ENCODE measurements at regions not wholly inside any gene's neighbourhood (a gene's known extent, or its start where the extent isn't known, plus 50 kb on each side); places are given as distances from the start of the nearest gene placed in this dataset.

GRCh38 chr7:18103436-18104218, 76.0 kb upstream of the PRPS1L1 start:
- POLR2A ChIA-PET: no interaction called here
- H3K9me3 ChIP-seq (ENCODE audit: control extremely low read depth in 1 of 5, control insufficient read depth in 4 of 5, insufficient read depth in 2 of 5, low read depth in 1 of 5, low read length in 4 of 5): peaks cover 0 to 11% (median 1%) of the 10 kb centered on the region in 5 experiments
- H3K27me3 ChIP-seq (replicated peaks in 2 of 5; ENCODE audit: control insufficient read depth in 4 of 5, insufficient read depth in 5 of 5, low read length in 4 of 5): no peaks in the 10 kb centered on the region
- H3K36me3 ChIP-seq (ENCODE audit: control insufficient read depth in 4 of 4, insufficient read depth in 4 of 4, low read length in 3 of 4): no peaks in the 10 kb centered on the region
- H3K27ac ChIP-seq (ENCODE audit: insufficient read depth in 1 of 2, low read depth in 1 of 2, low read length in 2 of 2, poor library complexity in 1 of 2, severe bottlenecking in 2 of 2): no peak overlapping the region
- 98% methylated on average over 9 of the region's 15 CpGs for WGBS (ENCODE audit: insufficient coverage)
- no peaks in the 10 kb centered on the region for H3K4me1 ChIP-seq (ENCODE audit: control extremely low read depth in 1 of 4, control insufficient read depth in 4 of 4, insufficient read depth in 4 of 4, low read length in 3 of 4)
- CTCF ChIA-PET: no interaction called here
- DNase-seq: no peak
- no peak overlapping the region for H3K4me3 ChIP-seq (ENCODE audit: control insufficient read depth in 1 of 7, extremely low read depth in 1 of 7, insufficient read depth in 4 of 7, low read depth in 2 of 7, low read length in 6 of 7)

GRCh38 chr7:18109762-18110161, 82.1 kb upstream of the PRPS1L1 start:
- H3K27me3 ChIP-seq (replicated peaks in 2 of 5; ENCODE audit: control insufficient read depth in 4 of 5, insufficient read depth in 5 of 5, low read length in 4 of 5): no peaks in the 10 kb centered on the region
- WGBS (ENCODE audit: insufficient coverage): 100% methylated on average over 1 of the region's 1 CpG
- H3K4me1 ChIP-seq (ENCODE audit: control extremely low read depth in 1 of 4, control insufficient read depth in 4 of 4, insufficient read depth in 4 of 4, low read length in 3 of 4): no peaks in the 10 kb centered on the region
- ChIA-PET POLR2A (no interaction called here), CTCF (interaction anchor here (1.4 kb wide), 1 partner anchor 9 kb away, joined by 3 read pairs; no protein-coding TSS in a partner anchor)
- no peak overlapping the region for H3K27ac ChIP-seq (ENCODE audit: insufficient read depth in 1 of 2, low read depth in 1 of 2, low read length in 2 of 2, poor library complexity in 1 of 2, severe bottlenecking in 2 of 2)
- no peak for DNase-seq
- no peaks in the 10 kb centered on the region for H3K9me3 ChIP-seq (ENCODE audit: control extremely low read depth in 1 of 5, control insufficient read depth in 4 of 5, insufficient read depth in 2 of 5, low read depth in 1 of 5, low read length in 4 of 5)
- H3K4me3 ChIP-seq (ENCODE audit: control insufficient read depth in 1 of 7, extremely low read depth in 1 of 7, insufficient read depth in 4 of 7, low read depth in 2 of 7, low read length in 6 of 7): no peak overlapping the region
- H3K36me3 ChIP-seq (ENCODE audit: control insufficient read depth in 4 of 4, insufficient read depth in 4 of 4, low read length in 3 of 4): no peaks in the 10 kb centered on the region

- Histone ChIP-seq H3K4me3 (ENCODE audit: control insufficient read depth in 1 of 7, extremely low read depth in 1 of 7, insufficient read depth in 4 of 7, low read depth in 2 of 7, low read length in 6 of 7) (no peak overlapping the region), H3K9me3 (ENCODE audit: control extremely low read depth in 1 of 5, control insufficient read depth in 4 of 5, insufficient read depth in 2 of 5, low read depth in 1 of 5, low read length in 4 of 5) (no peaks in the 10 kb centered on the region), H3K27me3 (replicated peaks in 2 of 5; ENCODE audit: control insufficient read depth in 4 of 5, insufficient read depth in 5 of 5, low read length in 4 of 5) (no peaks in the 10 kb centered on the region), H3K36me3 (ENCODE audit: control insufficient read depth in 4 of 4, insufficient read depth in 4 of 4, low read length in 3 of 4) (no peaks in the 10 kb centered on the region), H3K4me1 (ENCODE audit: control extremely low read depth in 1 of 4, control insufficient read depth in 4 of 4, insufficient read depth in 4 of 4, low read length in 3 of 4) (no peaks in the 10 kb centered on the region), H3K27ac (ENCODE audit: insufficient read depth in 1 of 2, low read depth in 1 of 2, low read length in 2 of 2, poor library complexity in 1 of 2, severe bottlenecking in 2 of 2) (no peak overlapping the region)
- WGBS (ENCODE audit: insufficient coverage): no CpG with 5 or more reads among the region's 1 CpG
- DNase-seq: no peak
- ChIA-PET POLR2A (no interaction called here), CTCF (interaction anchor here (0.5 kb wide), 1 partner anchor 312 kb away, joined by 3 read pairs; no protein-coding TSS in a partner anchor)
Observed at GRCh38 chr7:18116661-18117060, 89.0 kb upstream of the PRPS1L1 start.

GRCh38 chr7:18117482-18117881, 89.8 kb upstream of the PRPS1L1 start:
- 100% methylated on average over 2 of the region's 3 CpGs for WGBS (ENCODE audit: insufficient coverage)
- Histone ChIP-seq H3K27me3 (replicated peaks in 2 of 5; ENCODE audit: control insufficient read depth in 4 of 5, insufficient read depth in 5 of 5, low read length in 4 of 5) (no peaks in the 10 kb centered on the region), H3K4me1 (ENCODE audit: control extremely low read depth in 1 of 4, control insufficient read depth in 4 of 4, insufficient read depth in 4 of 4, low read length in 3 of 4) (no peaks in the 10 kb centered on the region), H3K9me3 (ENCODE audit: control extremely low read depth in 1 of 5, control insufficient read depth in 4 of 5, insufficient read depth in 2 of 5, low read depth in 1 of 5, low read length in 4 of 5) (no peaks in the 10 kb centered on the region), H3K4me3 (ENCODE audit: control insufficient read depth in 1 of 7, extremely low read depth in 1 of 7, insufficient read depth in 4 of 7, low read depth in 2 of 7, low read length in 6 of 7) (no peak overlapping the region), H3K36me3 (ENCODE audit: control insufficient read depth in 4 of 4, insufficient read depth in 4 of 4, low read length in 3 of 4) (no peaks in the 10 kb centered on the region), H3K27ac (ENCODE audit: insufficient read depth in 1 of 2, low read depth in 1 of 2, low read length in 2 of 2, poor library complexity in 1 of 2, severe bottlenecking in 2 of 2) (no peak overlapping the region)
- DNase-seq: no peak
- CTCF ChIA-PET: no interaction called here
- POLR2A ChIA-PET: no interaction called here

GRCh38 chr7:18119985-18120384, 92.3 kb upstream of the PRPS1L1 start:
- no peak overlapping the region for H3K27ac ChIP-seq (ENCODE audit: insufficient read depth in 1 of 2, low read depth in 1 of 2, low read length in 2 of 2, poor library complexity in 1 of 2, severe bottlenecking in 2 of 2)
- no peaks in the 10 kb centered on the region for H3K4me1 ChIP-seq (ENCODE audit: control extremely low read depth in 1 of 4, control insufficient read depth in 4 of 4, insufficient read depth in 4 of 4, low read length in 3 of 4)
- CTCF ChIA-PET: interaction anchor here (1.5 kb wide), 1 partner anchor 61 kb away, joined by 4 read pairs; no protein-coding TSS in a partner anchor
- H3K4me3 ChIP-seq (ENCODE audit: control insufficient read depth in 1 of 7, extremely low read depth in 1 of 7, insufficient read depth in 4 of 7, low read depth in 2 of 7, low read length in 6 of 7): no peak overlapping the region
- POLR2A ChIA-PET: no interaction called here
- no peaks in the 10 kb centered on the region for H3K9me3 ChIP-seq (ENCODE audit: control extremely low read depth in 1 of 5, control insufficient read depth in 4 of 5, insufficient read depth in 2 of 5, low read depth in 1 of 5, low read length in 4 of 5)
- no peaks in the 10 kb centered on the region for H3K36me3 ChIP-seq (ENCODE audit: control insufficient read depth in 4 of 4, insufficient read depth in 4 of 4, low read length in 3 of 4)
- no peak for DNase-seq
- no peaks in the 10 kb centered on the region for H3K27me3 ChIP-seq (replicated peaks in 2 of 5; ENCODE audit: control insufficient read depth in 4 of 5, insufficient read depth in 5 of 5, low read length in 4 of 5)

- 100% methylated on average over 2 of the region's 2 CpGs for WGBS (ENCODE audit: insufficient coverage)
- H3K4me3 ChIP-seq (ENCODE audit: control insufficient read depth in 1 of 7, extremely low read depth in 1 of 7, insufficient read depth in 4 of 7, low read depth in 2 of 7, low read length in 6 of 7): no peak overlapping the region
- no peaks in the 10 kb centered on the region for H3K9me3 ChIP-seq (ENCODE audit: control extremely low read depth in 1 of 5, control insufficient read depth in 4 of 5, insufficient read depth in 2 of 5, low read depth in 1 of 5, low read length in 4 of 5)
- no peaks in the 10 kb centered on the region for H3K36me3 ChIP-seq (ENCODE audit: control insufficient read depth in 4 of 4, insufficient read depth in 4 of 4, low read length in 3 of 4)
- POLR2A ChIA-PET: no interaction called here
- DNase-seq: no peak
- H3K4me1 ChIP-seq (ENCODE audit: control extremely low read depth in 1 of 4, control insufficient read depth in 4 of 4, insufficient read depth in 4 of 4, low read length in 3 of 4): no peaks in the 10 kb centered on the region
- no peaks in the 10 kb centered on the region for H3K27me3 ChIP-seq (replicated peaks in 2 of 5; ENCODE audit: control insufficient read depth in 4 of 5, insufficient read depth in 5 of 5, low read length in 4 of 5)
- no peak overlapping the region for H3K27ac ChIP-seq (ENCODE audit: insufficient read depth in 1 of 2, low read depth in 1 of 2, low read length in 2 of 2, poor library complexity in 1 of 2, severe bottlenecking in 2 of 2)
- CTCF ChIA-PET: interaction anchor here (1.0 kb wide), 1 partner anchor 49 kb away, joined by 3 read pairs; no protein-coding TSS in a partner anchor
Observed at GRCh38 chr7:18123508-18124239, 96.0 kb upstream of the PRPS1L1 start.

- Histone ChIP-seq H3K27ac (ENCODE audit: insufficient read depth in 1 of 2, low read depth in 1 of 2, low read length in 2 of 2, poor library complexity in 1 of 2, severe bottlenecking in 2 of 2) (no peak overlapping the region), H3K4me3 (ENCODE audit: control insufficient read depth in 1 of 7, extremely low read depth in 1 of 7, insufficient read depth in 4 of 7, low read depth in 2 of 7, low read length in 6 of 7) (no peak overlapping the region), H3K27me3 (replicated peaks in 2 of 5; ENCODE audit: control insufficient read depth in 4 of 5, insufficient read depth in 5 of 5, low read length in 4 of 5) (no peaks in the 10 kb centered on the region), H3K4me1 (ENCODE audit: control extremely low read depth in 1 of 4, control insufficient read depth in 4 of 4, insufficient read depth in 4 of 4, low read length in 3 of 4) (no peaks in the 10 kb centered on the region), H3K36me3 (ENCODE audit: control insufficient read depth in 4 of 4, insufficient read depth in 4 of 4, low read length in 3 of 4) (no peaks in the 10 kb centered on the region), H3K9me3 (ENCODE audit: control extremely low read depth in 1 of 5, control insufficient read depth in 4 of 5, insufficient read depth in 2 of 5, low read depth in 1 of 5, low read length in 4 of 5) (no peaks in the 10 kb centered on the region)
- ChIA-PET CTCF (no interaction called here), POLR2A (no interaction called here)
- WGBS (ENCODE audit: insufficient coverage): no CpG with 5 or more reads among the region's 2 CpGs
- no peak for DNase-seq
Observed at GRCh38 chr7:18125476-18125875, 97.8 kb upstream of the PRPS1L1 start.

All from common myeloid progenitor, CD34-positive (primary cell).